ENCODE measurements at regions not wholly inside any gene's neighbourhood (a gene's known extent, or its start where the extent isn't known, plus 50 kb on each side); places are given as distances from the start of the nearest gene placed in this dataset.

- Histone ChIP-seq H3K4me1 (no peaks in the 10 kb centered on the region), H3K36me3 (ENCODE audit: insufficient read depth in 1 of 2, low read depth in 1 of 2) (no peaks in the 10 kb centered on the region), H3K4me3 (no peak overlapping the region), H3K27ac (no peak overlapping the region), H3K27me3 (ENCODE audit: insufficient read depth in 3 of 3, low read length in 2 of 3) (no peaks in the 10 kb centered on the region), H3K9me3 (no peaks in the 10 kb centered on the region)
- WGBS, 3 donors = 61 to 69% (median 66%) methylated on average over 3 of the region's 3 CpGs
- intact Hi-C loops (cut with DNase I) = no loop called here
- DNase-seq = no peak
- no peak for ATAC-seq
- no peak for TF ChIP-seq CTCF (IDR thresholded peaks at IDR 0.05)
Observed at GRCh38 chr4:67152976-67153375, 392.3 kb downstream of the CENPC start.

- H3K4me1 ChIP-seq = no peaks in the 10 kb centered on the region
- no peaks in the 10 kb centered on the region for H3K9me3 ChIP-seq
- intact Hi-C loops (cut with DNase I) = no loop called here
- H3K27ac ChIP-seq = no peak overlapping the region
- 77 to 82% (median 78%) methylated on average over 36 to 45 of the region's 45 CpGs for whole genome bisulfite sequencing, 3 donors
- no peak for DNase-seq
- ATAC-seq = no peak
- H3K4me3 ChIP-seq = no peak overlapping the region
- no peaks in the 10 kb centered on the region for H3K36me3 ChIP-seq (ENCODE audit: insufficient read depth in 1 of 2, low read depth in 1 of 2)
- no peaks in the 10 kb centered on the region for H3K27me3 ChIP-seq (ENCODE audit: insufficient read depth in 3 of 3, low read length in 2 of 3)
- TF ChIP-seq CTCF (IDR thresholded peaks at IDR 0.05) = no peak
Observed at GRCh38 chr4:67151376-67152343, 393.6 kb downstream of the CENPC start.

- Histone ChIP-seq H3K27ac (no peak overlapping the region), H3K4me3 (no peak overlapping the region), H3K9me3 (no peaks in the 10 kb centered on the region), H3K27me3 (ENCODE audit: insufficient read depth in 3 of 3, low read length in 2 of 3) (no peaks in the 10 kb centered on the region), H3K36me3 (ENCODE audit: insufficient read depth in 1 of 2, low read depth in 1 of 2) (no peaks in the 10 kb centered on the region), H3K4me1 (no peaks in the 10 kb centered on the region)
- 60 to 65% (median 63%) methylated on average over 2 of the region's 2 CpGs for WGBS, 3 donors
- DNase-seq (no peak), ATAC-seq (no peak)
- intact Hi-C loops (cut with DNase I) = no loop called here
- no peak for TF ChIP-seq CTCF (IDR thresholded peaks at IDR 0.05)
Observed at GRCh38 chr4:67141586-67141985, 403.7 kb downstream of the CENPC start.

GRCh38 chr4:67134616-67135015, 410.7 kb downstream of the CENPC start:
- no peak for DNase-seq
- Histone ChIP-seq H3K27ac (no peak overlapping the region), H3K4me1 (no peaks in the 10 kb centered on the region), H3K36me3 (ENCODE audit: insufficient read depth in 1 of 2, low read depth in 1 of 2) (no peaks in the 10 kb centered on the region), H3K9me3 (no peaks in the 10 kb centered on the region), H3K27me3 (ENCODE audit: insufficient read depth in 3 of 3, low read length in 2 of 3) (no peaks in the 10 kb centered on the region), H3K4me3 (no peak overlapping the region)
- ATAC-seq = no peak
- intact Hi-C loops (cut with DNase I) = no loop called here
- no peak for TF ChIP-seq CTCF (IDR thresholded peaks at IDR 0.05)
- 4 to 10% (median 4%) methylated on average over 4 of the region's 4 CpGs for WGBS, 3 donors
